Inflammatory macrophage treated with lipopolysaccharide for 1 hour (primary cell): ENCODE measurements at regions not wholly inside any gene's neighbourhood (a gene's known extent, or its start where the extent isn't known, plus 50 kb on each side); places are given as distances from the start of the nearest gene placed in this dataset.
"Not testable (repeated sequence)": the region's sequence is repeated elsewhere in the genome, so short reads cannot be mapped to it uniquely, and the experiment has no call there.

Experiments
- DNase-seq, 2 donors: peaks; one replicate each; pipeline ENCODE4 v3.0.0-alpha.2; 2020 to 2022

DNA sequence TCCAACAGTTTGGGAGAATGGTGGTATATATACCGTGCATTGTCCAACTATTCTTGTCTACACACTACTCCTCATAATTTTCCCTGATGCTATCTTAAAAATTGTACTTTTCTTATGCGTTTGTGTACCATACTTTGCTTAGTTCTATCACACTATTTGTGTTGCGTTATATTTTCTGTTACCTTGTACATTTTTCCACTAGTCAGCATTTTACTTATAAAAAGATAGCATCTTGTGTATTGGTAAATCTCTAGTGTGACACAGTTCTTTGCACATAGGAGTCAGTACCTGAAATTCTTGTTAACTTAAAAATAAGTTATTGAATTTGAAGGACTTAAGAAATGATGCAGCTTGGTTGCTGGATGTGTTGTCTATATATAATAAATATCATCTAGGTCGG is 201.8 kb upstream of the LMO3 start:
- no peak for DNase-seq

DNA sequence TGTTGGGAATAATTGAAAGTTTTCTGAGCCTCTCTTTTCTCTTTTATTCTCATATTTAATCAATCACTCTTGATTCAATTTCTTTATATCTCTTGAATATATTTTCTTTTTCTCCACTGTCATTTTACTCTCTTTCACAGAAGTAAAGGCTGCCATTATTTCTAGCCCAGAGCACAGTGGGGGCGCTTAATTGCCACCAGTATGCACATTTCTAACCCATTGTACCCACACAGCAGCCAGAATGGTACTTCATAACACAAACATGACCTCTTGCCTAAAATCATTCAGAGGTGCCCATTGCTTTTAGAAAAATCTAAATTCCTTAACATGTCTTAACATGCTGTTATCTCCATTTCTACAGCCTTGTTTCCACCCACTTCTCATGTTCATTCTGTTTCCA is 190.2 kb upstream of the LMO3 start:
- DNase-seq, result no peak

- no peak for DNase-seq
These were observed 183.3 kb upstream of the LMO3 start for GRCh38 chr12:16789204-16789790.

GRCh38 chr12:16788506-16789203 is 182.7 kb upstream of the LMO3 start:
- no peak for DNase-seq

- no peak for DNase-seq
These were observed 180.0 kb upstream of the LMO3 start for GRCh38 chr12:16785953-16786352.

GRCh38 chr12:16785524-16785923 is 179.6 kb upstream of the LMO3 start:
- no peak for DNase-seq

DNA sequence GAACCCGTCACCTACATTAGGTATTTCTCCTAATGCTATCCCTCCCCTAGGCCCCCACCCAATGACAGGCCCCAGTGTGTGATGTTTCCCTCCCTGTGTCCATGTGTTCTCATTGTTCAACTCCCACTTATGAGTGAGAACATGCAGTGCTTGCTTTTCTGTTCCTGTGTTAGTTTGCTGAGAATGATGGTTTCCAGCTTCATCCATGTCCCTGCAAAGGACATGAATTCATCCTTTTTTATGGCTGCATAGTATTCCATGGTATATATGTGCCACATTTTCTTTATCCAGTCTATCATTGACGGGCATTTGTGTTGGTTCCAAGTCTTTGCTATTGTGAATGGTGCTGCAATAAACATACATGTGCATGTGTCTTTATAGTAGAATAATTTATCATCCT is 163.2 kb upstream of the LMO3 start:
- DNase-seq, result not testable (repeated sequence)

- DNase-seq, result no peak
These were observed 160.8 kb upstream of the LMO3 start for GRCh38 chr12:16766736-16767135.

- no peak for DNase-seq
These were observed 157.9 kb upstream of the LMO3 start for GRCh38 chr12:16763901-16764300.

DNA sequence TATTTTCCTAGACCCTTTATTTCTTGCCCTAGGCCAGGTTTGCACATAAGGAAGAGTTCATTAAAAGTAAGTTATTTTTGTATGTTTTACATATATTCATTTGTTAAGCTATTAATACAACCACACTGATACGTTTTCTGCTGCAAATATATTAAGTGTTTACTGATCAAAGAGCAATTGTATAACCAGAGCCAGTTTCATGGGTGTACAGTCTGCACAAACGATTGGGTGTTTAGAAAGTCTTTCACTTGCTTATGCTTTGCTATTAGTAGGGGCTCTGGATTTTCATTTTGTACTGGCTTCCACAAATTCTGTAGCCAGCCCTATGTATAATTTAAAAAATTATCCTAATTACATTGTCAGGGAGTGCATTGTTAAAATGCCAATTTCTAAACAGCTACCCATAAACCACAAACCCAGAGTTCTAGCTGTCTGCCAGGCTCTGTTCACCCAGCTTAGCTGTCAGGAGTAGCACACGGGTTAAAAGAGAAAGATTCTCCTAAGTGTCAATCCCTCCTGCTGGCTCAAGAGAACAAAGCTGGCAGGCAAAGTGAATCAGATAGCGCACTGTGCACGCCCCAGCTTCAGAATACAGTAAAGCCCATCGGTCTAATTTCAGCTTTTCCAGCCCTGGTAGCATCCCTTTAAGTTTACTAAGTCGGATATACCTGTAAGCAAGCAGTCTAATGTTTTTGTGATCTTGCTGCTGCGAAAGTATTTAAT is 151.0 kb upstream of the LMO3 start:
- DNase-seq, result no peak

DNA sequence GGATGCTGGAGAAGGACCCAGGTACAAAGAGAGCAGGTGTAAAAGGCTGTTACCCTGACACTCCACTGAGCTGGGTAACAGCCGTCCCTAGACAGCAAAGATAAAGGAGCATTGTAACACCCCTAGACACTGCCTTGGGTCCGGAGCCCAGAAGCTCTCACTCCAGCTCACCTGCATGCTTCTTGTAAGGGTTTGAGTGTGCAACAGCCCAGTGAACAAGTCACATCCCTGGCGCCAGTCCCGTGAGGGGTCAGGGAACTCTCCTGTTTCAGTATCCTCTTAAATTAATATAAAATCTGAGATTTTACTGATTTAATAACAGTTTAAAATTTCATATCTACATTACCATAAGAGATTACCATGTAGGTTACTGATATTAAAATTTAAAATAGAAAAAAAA is 124.8 kb upstream of the LMO3 start:
- no peak for DNase-seq

DNA sequence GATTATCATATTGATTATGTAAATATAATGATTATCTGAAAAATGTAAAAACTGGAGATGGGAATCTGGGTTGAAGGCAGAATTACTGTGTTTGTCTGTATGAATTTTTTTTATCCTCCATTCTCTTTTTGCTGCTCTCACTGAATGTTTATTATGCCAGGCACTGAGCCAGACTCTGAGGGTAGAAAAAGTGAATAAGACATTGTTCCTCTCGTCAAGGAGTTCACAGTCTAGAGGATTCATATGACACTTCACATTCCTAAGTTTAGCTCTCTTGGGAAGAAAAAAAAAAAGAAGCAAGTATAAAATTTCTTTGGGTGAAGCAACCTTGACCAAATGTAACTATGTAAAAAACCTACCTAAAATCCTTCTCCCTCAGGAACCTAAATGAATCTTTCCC is 120.9 kb upstream of the LMO3 start:
- no peak for DNase-seq

- DNase-seq, result no peak
These were observed 113.9 kb upstream of the LMO3 start for GRCh38 chr12:16719713-16720416.

DNA sequence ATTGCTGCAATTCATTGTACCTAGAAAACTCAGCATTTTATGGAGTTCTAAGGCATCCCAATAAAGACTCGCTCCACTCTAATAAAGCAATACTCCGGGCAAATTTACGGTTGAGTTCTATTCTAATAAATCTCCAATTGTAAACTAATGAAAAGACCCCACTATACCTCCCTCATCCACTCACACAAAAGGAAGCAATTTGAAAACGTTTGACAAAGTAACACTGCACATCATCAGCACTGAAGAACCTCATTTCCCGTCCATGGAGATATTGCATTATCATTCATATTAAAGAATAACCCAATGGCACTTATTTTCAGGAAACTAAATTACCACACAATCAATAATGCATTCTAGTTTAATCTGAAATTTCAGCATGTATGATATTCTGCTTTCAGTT is 111.0 kb upstream of the LMO3 start:
- DNase-seq, result no peak

GRCh38 chr12:16692099-16692498 is 86.1 kb upstream of the LMO3 start:
- DNase-seq, result no peak

DNA sequence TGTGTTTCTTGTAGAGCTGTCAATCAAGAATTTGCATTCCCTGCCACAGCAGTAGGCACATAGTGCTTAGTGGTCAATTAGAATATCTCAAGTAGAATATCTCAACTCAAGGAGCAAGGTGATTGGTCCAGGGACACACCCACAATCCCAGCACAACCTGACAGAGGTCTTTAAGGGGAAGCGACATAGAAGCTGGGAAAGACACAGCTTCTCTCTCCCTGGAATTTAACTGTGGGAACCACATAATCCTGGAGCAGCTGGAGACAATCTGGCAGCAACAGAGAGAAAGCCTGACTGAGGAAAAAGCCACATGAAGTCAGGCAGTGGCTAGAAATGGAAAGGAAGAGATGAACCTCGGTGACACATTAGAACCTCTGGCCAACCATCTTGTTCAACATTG is 85.7 kb upstream of the LMO3 start:
- no peak for DNase-seq

DNA sequence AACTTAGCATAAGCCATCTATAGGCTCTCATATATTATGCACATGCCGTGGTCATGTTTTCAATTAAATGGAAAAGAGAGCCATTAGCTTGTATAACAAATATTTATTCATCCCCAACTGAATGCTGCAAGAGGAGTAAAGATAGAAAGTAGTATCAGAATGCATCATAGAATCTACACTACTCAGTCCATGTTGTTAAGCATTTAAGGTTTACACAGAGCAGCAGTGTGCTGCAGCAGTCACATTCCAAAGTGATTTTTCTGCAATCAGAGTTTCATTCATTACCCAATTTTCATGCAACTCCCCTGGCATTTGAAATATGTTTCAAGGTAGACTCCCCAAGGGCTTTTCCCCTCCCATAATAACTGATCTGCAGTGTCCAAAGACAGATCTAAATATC is 82.2 kb upstream of the LMO3 start:
- DNase-seq, result no peak

GRCh38 chr12:16685107-16685506 is 79.1 kb upstream of the LMO3 start:
- no peak for DNase-seq

DNA sequence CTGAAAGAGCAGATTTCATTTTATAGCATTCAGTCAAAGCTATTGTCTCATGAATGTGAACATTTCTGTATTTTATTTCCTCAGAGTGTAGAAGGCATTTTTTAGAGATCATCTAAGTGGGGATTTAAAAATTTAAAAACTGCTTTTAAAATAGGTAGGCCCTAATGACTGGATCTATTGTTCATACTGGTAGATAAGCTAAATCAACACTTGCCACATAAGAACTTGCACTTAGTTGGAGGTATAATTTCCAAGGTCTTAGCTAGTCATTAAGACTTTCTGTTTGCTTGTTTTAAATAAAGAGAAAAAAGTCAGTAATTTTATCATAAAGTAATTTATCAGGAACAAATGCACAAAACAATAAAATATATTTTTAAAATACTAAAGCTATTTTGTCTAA is 75.2 kb upstream of the LMO3 start:
- no peak for DNase-seq

DNA sequence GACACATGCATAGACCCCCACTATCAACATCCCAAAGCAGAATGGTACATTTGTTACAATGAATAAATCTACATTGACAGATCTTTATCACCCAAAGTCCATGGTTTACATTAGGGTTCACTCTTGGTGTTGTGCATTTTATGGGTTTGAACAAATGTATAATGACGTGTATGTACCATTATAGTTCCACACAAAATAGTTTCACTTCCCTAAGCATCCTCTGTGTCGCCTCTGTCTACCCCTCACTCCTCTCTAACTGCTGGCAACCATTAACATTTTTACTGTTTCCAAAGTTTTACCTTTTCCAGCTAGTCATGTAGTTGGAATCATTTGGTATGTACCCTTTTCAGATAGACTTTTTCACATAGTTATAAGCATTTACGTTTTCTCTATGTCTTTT is 69.5 kb upstream of the LMO3 start:
- DNase-seq, result no peak

- DNase-seq, result no peak
These were observed 68.9 kb upstream of the LMO3 start for GRCh38 chr12:16674885-16675284.

- no peak for DNase-seq
These were observed 64.6 kb upstream of the LMO3 start for GRCh38 chr12:16670456-16671050.

GRCh38 chr12:16669756-16670155 is 63.8 kb upstream of the LMO3 start:
- DNase-seq, result no peak
